Lower leg skin (tissue), 3 donors: ENCODE measurements at regions not wholly inside any gene's neighbourhood (a gene's known extent, or its start where the extent isn't known, plus 50 kb on each side); places are given as distances from the start of the nearest gene placed in this dataset.

Source experiments
- CTCF ChIP-seq, 3 donors: fragments of 450-650 bp; IDR thresholded peaks; one replicate each; pipeline ENCODE4 v1.5.1; 2016; ENCODE audit warnings: antibody characterized with exemption in 3 of 3, mild to moderate bottlenecking in 3 of 3, moderate library complexity in 2 of 3
- POLR2A ChIP-seq, 2 donors: fragments of 450-650 bp; IDR thresholded peaks; one replicate each; pipeline ENCODE4 v1.6.1; 2016 to 2017; ENCODE audit warnings: antibody characterized with exemption in 2 of 2, mild to moderate bottlenecking in 1 of 2, moderate library complexity in 1 of 2

- TF ChIP-seq CTCF (IDR thresholded peaks at IDR 0.05) (no peak), POLR2A (IDR thresholded peaks at IDR 0.05) (no peak)
Measured at GRCh38 chr2:78061732-78062131, 539.6 kb upstream of the LRRTM4 start.
